RWPE1 (cell line): ENCODE measurements at regions not wholly inside any gene's neighbourhood (a gene's known extent, or its start where the extent isn't known, plus 50 kb on each side); places are given as distances from the start of the nearest gene placed in this dataset.
A peak's percentile ranks its signal among the peaks of the same experiment; 100 is the strongest.

Source experiments
- CTCF ChIA-PET: fragments of 350-600 bp; sonication (Branson Sonifier 250); formaldehyde crosslinking; extraction: SDS; loops from one replicate; lab custom pipeline; 2021; lab: Yijun Ruan, JAX
- POLR2A ChIA-PET: fragments of 400-600 bp; formaldehyde crosslinking; extraction: SDS; loops from one replicate; lab custom pipeline; 2020; ENCODE audit warnings: antibody characterized with exemption; ENCODE audit not compliant: low non-redundant PET; lab: Yijun Ruan, JAX
- DNase-seq: peaks from one replicate; pipeline ENCODE4 v3.0.0; 2012; ENCODE audit warnings: low spot score
- H3K27ac ChIP-seq: fragments of 450-650 bp; 2 replicates; pipeline ENCODE4 v1.5.1; 2017
- CTCF ChIP-seq: fragments of 450-650 bp; conservative IDR thresholded peaks from 2 replicates; pipeline ENCODE4 v1.5.1; 2017; ENCODE audit warnings: low read depth, mild to moderate bottlenecking

DNA sequence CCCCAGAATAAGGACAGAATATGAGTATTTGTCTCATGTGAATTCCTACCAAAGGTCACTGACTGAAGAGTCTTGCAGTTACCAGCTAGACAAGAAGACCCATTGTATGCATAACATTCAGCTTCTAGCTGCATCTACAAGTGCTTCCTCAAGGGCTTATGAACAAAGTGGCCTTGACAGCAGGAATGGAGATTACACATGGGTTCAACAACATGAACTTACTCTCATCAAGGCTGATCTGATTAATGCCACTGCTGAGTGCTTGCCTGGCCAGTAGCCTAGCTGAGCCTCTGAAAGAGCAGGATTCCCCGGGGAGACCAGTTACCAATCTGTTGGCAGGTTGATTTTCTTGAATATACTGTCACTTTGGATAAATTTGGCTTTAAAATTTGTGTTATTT is 76.7 kb upstream of the CHD1 start:
- DNase-seq, result no peak
- TF ChIP-seq CTCF, result no peak
- CTCF ChIA-PET, result no interaction called here
- POLR2A ChIA-PET, result no interaction called here
- no peak overlapping the region for H3K27ac ChIP-seq

GRCh38 chr5:99004960-99005359 is 76.2 kb upstream of the CHD1 start:
- no peak overlapping the region for H3K27ac ChIP-seq
- TF ChIP-seq CTCF, result no peak
- POLR2A ChIA-PET, result no interaction called here
- CTCF ChIA-PET, result no interaction called here
- no peak for DNase-seq

DNA sequence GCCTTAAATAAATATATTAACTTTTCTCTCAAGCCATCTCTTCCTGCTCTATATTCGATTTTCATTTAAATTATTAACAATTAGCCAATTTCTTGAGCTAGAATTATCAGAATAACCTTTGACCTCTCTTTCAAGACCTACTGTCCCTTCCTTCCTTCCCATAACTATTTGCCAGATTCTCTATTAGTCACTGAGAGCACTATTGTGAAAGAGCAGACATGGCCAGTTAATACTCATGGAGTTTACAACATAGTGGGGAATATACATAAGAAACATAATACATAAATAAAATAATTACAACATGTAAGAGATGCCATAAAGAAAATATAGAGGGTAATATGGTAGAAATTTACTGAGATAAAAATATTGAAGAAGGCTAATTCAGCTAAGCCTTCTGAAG is 72.1 kb upstream of the CHD1 start:
- POLR2A ChIA-PET, result no interaction called here
- H3K27ac ChIP-seq, result no peak overlapping the region
- no peak for TF ChIP-seq CTCF
- CTCF ChIA-PET, result no interaction called here
- peak; percentile 24 for DNase-seq

GRCh38 chr5:99000221-99000620 is 71.4 kb upstream of the CHD1 start:
- H3K27ac ChIP-seq, result no peak overlapping the region
- ChIA-PET POLR2A (no interaction called here), CTCF (no interaction called here)
- no peak for DNase-seq
- TF ChIP-seq CTCF, result no peak

DNA sequence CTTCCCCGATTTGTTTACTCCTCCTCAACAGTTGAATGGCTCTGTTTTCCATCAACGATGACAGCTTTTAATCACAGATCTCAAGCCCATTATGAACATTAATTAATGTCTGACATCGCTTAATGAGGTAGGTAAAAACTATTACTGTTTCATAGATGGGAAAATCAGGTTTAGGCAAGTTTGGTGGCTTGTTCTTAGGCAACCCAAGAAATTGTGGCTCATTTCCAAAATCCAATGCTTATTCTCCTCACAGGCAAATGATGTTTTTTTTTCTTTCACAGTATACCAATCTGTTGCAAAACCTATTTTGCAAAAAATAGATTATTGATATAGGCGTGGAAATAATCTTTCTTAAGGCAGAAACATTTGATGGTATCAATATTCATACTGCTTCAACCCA is 70.8 kb upstream of the CHD1 start:
- H3K27ac ChIP-seq, result no peak overlapping the region
- CTCF ChIA-PET, result no interaction called here
- POLR2A ChIA-PET, result no interaction called here
- DNase-seq, result no peak
- TF ChIP-seq CTCF, result no peak

DNA sequence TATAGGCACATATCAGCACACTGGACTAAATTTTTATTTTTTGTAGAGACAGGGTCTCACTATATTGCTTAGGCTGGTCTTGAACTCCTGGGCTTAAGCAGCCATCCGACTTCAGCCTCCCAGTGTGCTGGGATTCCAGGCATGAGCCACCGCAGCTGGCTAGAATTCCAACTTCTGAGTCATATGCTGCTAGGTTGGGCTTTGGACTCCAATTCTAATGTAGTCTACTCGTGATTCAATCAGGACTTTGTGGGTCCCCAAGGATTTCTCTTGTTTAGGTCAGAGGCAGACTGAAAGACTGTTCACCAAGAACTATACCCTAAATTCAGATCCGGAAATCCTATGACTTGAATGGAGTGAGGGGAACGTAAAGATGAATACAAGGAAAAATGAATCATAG is 68.2 kb upstream of the CHD1 start:
- ChIA-PET CTCF (no interaction called here), POLR2A (no interaction called here)
- no peak for DNase-seq
- TF ChIP-seq CTCF, result no peak
- H3K27ac ChIP-seq, result no peak overlapping the region

GRCh38 chr5:98994611-98995010 is 65.8 kb upstream of the CHD1 start:
- ChIA-PET CTCF (no interaction called here), POLR2A (no interaction called here)
- no peak for DNase-seq
- TF ChIP-seq CTCF, result no peak
- no peak overlapping the region for H3K27ac ChIP-seq
